NCI-H146 treated with DMSO at 0.1 percent for 48 hours (cell line): ENCODE measurements at regions not wholly inside any gene's neighbourhood (a gene's known extent, or its start where the extent isn't known, plus 50 kb on each side); places are given as distances from the start of the nearest gene placed in this dataset.

Experiments used
- DNase-seq: peaks from one replicate; lab custom pipeline; 2025; ENCODE audit not compliant: unreplicated experiment; lab: John Stamatoyannopoulos, UW

GRCh38 chr19:29323021-29323430, 110.1 kb upstream of the UQCRFS1 start:
- DNase-seq: no peak

- DNase-seq: no peak
Observed at GRCh38 chr19:29323440-29324290, 110.7 kb upstream of the UQCRFS1 start.

GRCh38 chr19:29324291-29324680, 111.3 kb upstream of the UQCRFS1 start:
- no peak for DNase-seq

- no peak for DNase-seq
Observed at GRCh38 chr19:29324717-29325116, 111.8 kb upstream of the UQCRFS1 start.

GRCh38 chr19:29325241-29325975, 112.5 kb upstream of the UQCRFS1 start:
- DNase-seq: no peak

GRCh38 chr19:29326351-29326750, 113.4 kb upstream of the UQCRFS1 start:
- no peak for DNase-seq

GRCh38 chr19:29326849-29327840, 114.2 kb upstream of the UQCRFS1 start:
- no peak for DNase-seq

- DNase-seq: no peak
Observed at GRCh38 chr19:29328586-29328985, 115.6 kb upstream of the UQCRFS1 start.

GRCh38 chr19:29329460-29330134, 116.6 kb upstream of the UQCRFS1 start:
- no peak for DNase-seq

- no peak for DNase-seq
Observed at GRCh38 chr19:29336425-29336824, 123.5 kb upstream of the UQCRFS1 start.

- no peak for DNase-seq
Observed at GRCh38 chr19:29337029-29337428, 124.1 kb upstream of the UQCRFS1 start.

- no peak for DNase-seq
Observed at GRCh38 chr19:29338480-29338879, 125.5 kb upstream of the UQCRFS1 start.

GRCh38 chr19:29342721-29343120, 129.8 kb upstream of the UQCRFS1 start:
- DNase-seq: no peak

- no peak for DNase-seq
Observed at GRCh38 chr19:29364224-29364726, 151.3 kb upstream of the UQCRFS1 start.

GRCh38 chr19:29364999-29365398, 152.0 kb upstream of the UQCRFS1 start:
- no peak for DNase-seq

- no peak for DNase-seq
Observed at GRCh38 chr19:29365836-29366417, 153.0 kb upstream of the UQCRFS1 start.

GRCh38 chr19:29366757-29367156, 153.8 kb upstream of the UQCRFS1 start:
- no peak for DNase-seq

- DNase-seq: no peak
Observed at GRCh38 chr19:29367791-29368222, 154.9 kb upstream of the UQCRFS1 start.

GRCh38 chr19:29370276-29370675, 155.5 kb upstream of the VSTM2B start:
- DNase-seq: no peak
